T47D (cell line): ENCODE measurements at regions not wholly inside any gene's neighbourhood (a gene's known extent, or its start where the extent isn't known, plus 50 kb on each side); places are given as distances from the start of the nearest gene placed in this dataset.
"Not testable (repeated sequence)": the region's sequence is repeated elsewhere in the genome, so short reads cannot be mapped to it uniquely, and the experiment has no call there.

Experiments
- DNase-seq, 2 experiments: peaks; one replicate each; pipeline versions ENCODE4 v3.0.0 to v3.0.0-alpha.2; 2011 to 2012; ENCODE audit warnings: low read depth in 1 of 2, low spot score in 1 of 2
- in situ Hi-C: cut with HindIII; loops from 2 replicates; pipeline ENCODE4 v1.10.0; 2016; ENCODE audit warnings: low sequenced_read_pairs, low pct_unique_long_range_greater_than_20kb

- in situ Hi-C loops, DNase-seq: not testable (repeated sequence)
Observed at GRCh38 chr5:34096033-34096432, 53.0 kb upstream of the C1QTNF3 start.

GRCh38 chr5:34099891-34100290 lies 56.9 kb upstream of the C1QTNF3 start:
- in situ Hi-C loops, DNase-seq: not testable (repeated sequence)

GRCh38 chr5:34101567-34101966 lies 58.6 kb upstream of the C1QTNF3 start:
- in situ Hi-C loops: not testable (repeated sequence)

GRCh38 chr5:34108897-34109296 lies 65.9 kb upstream of the C1QTNF3 start:
- DNase-seq, in situ Hi-C loops: not testable (repeated sequence)

More at GRCh38 chr5:34101567-34101966, 58.6 kb upstream of the C1QTNF3 start:
- not testable (repeated sequence) for DNase-seq

- in situ Hi-C loops, DNase-seq: not testable (repeated sequence)
Observed at GRCh38 chr5:34124280-34124679, 81.3 kb upstream of the C1QTNF3 start.

- DNase-seq, in situ Hi-C loops: not testable (repeated sequence)
Observed at GRCh38 chr5:34125354-34125753, 82.3 kb upstream of the C1QTNF3 start.

- DNase-seq, in situ Hi-C loops: not testable (repeated sequence)
Observed at GRCh38 chr5:34126741-34127140, 83.7 kb upstream of the C1QTNF3 start.

- in situ Hi-C loops, DNase-seq: not testable (repeated sequence)
Observed at GRCh38 chr5:34127818-34128217, 84.8 kb upstream of the C1QTNF3 start.

GRCh38 chr5:34128890-34129289 lies 85.9 kb upstream of the C1QTNF3 start:
- DNase-seq, in situ Hi-C loops: not testable (repeated sequence)

GRCh38 chr5:34154988-34155387 lies 112.0 kb upstream of the C1QTNF3 start:
- in situ Hi-C loops, DNase-seq: not testable (repeated sequence)

- DNase-seq, in situ Hi-C loops: not testable (repeated sequence)
Observed at GRCh38 chr5:34156703-34157414, 113.8 kb upstream of the C1QTNF3 start.

GRCh38 chr5:34160904-34161303 lies 117.9 kb upstream of the C1QTNF3 start:
- in situ Hi-C loops: not testable (repeated sequence)

GRCh38 chr5:34171398-34171797 lies 128.4 kb upstream of the C1QTNF3 start:
- in situ Hi-C loops, DNase-seq: not testable (repeated sequence)

More at GRCh38 chr5:34160904-34161303, 117.9 kb upstream of the C1QTNF3 start:
- DNase-seq: not testable (repeated sequence)

GRCh38 chr5:34179453-34180190 lies 136.6 kb upstream of the C1QTNF3 start:
- in situ Hi-C loops: not testable (repeated sequence)
- peak in 1 of 2 experiments; percentile 67 for DNase-seq

- DNase-seq, in situ Hi-C loops: not testable (repeated sequence)
Observed at GRCh38 chr5:34180225-34180624, 137.2 kb upstream of the C1QTNF3 start.

- DNase-seq, in situ Hi-C loops: not testable (repeated sequence)
Observed at GRCh38 chr5:34180940-34181614, 138.1 kb upstream of the C1QTNF3 start.

- in situ Hi-C loops, DNase-seq: not testable (repeated sequence)
Observed at GRCh38 chr5:34185005-34185404, 142.0 kb upstream of the C1QTNF3 start.

- DNase-seq, in situ Hi-C loops: not testable (repeated sequence)
Observed at GRCh38 chr5:34185572-34185971, 142.6 kb upstream of the C1QTNF3 start.
